ENCODE measurements at regions not wholly inside any gene's neighbourhood (a gene's known extent, or its start where the extent isn't known, plus 50 kb on each side); places are given as distances from the start of the nearest gene placed in this dataset.

DNA sequence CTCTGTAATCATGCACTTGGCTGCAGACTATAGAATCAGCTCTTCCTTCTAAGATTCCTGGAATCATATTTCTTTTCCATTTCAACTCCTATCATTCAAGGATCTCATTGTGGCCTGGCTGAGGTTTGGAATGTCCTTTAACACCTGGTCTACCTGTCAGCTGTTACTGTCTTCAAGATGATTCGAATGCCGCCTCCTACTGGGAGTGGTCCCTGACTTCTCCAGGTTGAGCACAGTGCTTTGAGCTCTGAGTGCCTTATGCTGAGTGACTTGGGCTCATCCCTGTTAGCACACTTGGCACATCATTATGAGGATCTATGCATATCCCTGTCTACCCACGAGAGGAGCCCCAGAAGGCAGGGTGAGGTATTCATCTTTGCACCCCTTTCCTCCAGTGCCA is 87.6 kb downstream of the MARCHF4 start:
- no peak for TF ChIP-seq FOXP2 (optimal IDR thresholded peaks at IDR 0.05; ENCODE audit: control extremely low read depth, extremely low read length, insufficient read depth)
- no peak for TF ChIP-seq POLR2AphosphoS5 (IDR thresholded peaks at IDR 0.05; ENCODE audit: borderline replicate concordance, low read depth, low read length)
- no peak for TF ChIP-seq EZH2 (IDR thresholded peaks at IDR 0.05)

All from SK-N-MC (cell line).